GM23338 (cell line): ENCODE measurements at regions not wholly inside any gene's neighbourhood (a gene's known extent, or its start where the extent isn't known, plus 50 kb on each side); places are given as distances from the start of the nearest gene placed in this dataset.

Experiments used
- CREB1 ChIP-seq: fragments of 250-450 bp; sonication (Bioruptor Pico); IDR thresholded peaks from 2 replicates; pipeline ENCODE4 v1.5.0; 2020; ENCODE audit warnings: low read depth, mild to moderate bottlenecking, moderate library complexity
- ETS1 ChIP-seq: IDR thresholded peaks from 2 replicates; pipeline ENCODE4 v1.6.1; 2016; ENCODE audit warnings: antibody characterized with exemption
- EZH2 ChIP-seq: fragments of 200-600 bp; sonication (generic); IDR thresholded peaks from one replicate; pipeline ENCODE4 v1.8.0; 2017; ENCODE audit warnings: antibody characterized with exemption, mild to moderate bottlenecking, low read depth; ENCODE audit not compliant: unreplicated experiment
- EZH2phosphoT487 ChIP-seq: fragments of 200-600 bp; sonication (generic); IDR thresholded peaks from one replicate; pipeline ENCODE4 v1.8.1; 2018; ENCODE audit warnings: antibody characterized with exemption; ENCODE audit not compliant: unreplicated experiment
- JUNB ChIP-seq: IDR thresholded peaks from one replicate; pipeline ENCODE4 v1.6.1; 2016; ENCODE audit warnings: antibody characterized with exemption; ENCODE audit not compliant: unreplicated experiment
- POLR2AphosphoS5 ChIP-seq: IDR thresholded peaks from 2 replicates; pipeline ENCODE4 v1.6.1; 2016; ENCODE audit warnings: antibody characterized with exemption, low read depth
- STAT1 ChIP-seq: IDR thresholded peaks from one replicate; pipeline ENCODE4 v1.6.1; 2016; ENCODE audit warnings: antibody characterized with exemption; ENCODE audit not compliant: unreplicated experiment
- ZNF114 ChIP-seq: fragments of 250-450 bp; sonication (Bioruptor Pico); IDR thresholded peaks from 2 replicates; pipeline ENCODE4 v1.5.0; 2020; ENCODE audit warnings: mild to moderate bottlenecking, moderate library complexity
- ZNF331 ChIP-seq: fragments of 250-450 bp; sonication (Bioruptor Pico); IDR thresholded peaks from 2 replicates; pipeline ENCODE4 v1.5.0; 2020; ENCODE audit warnings: low read depth, mild to moderate bottlenecking, moderate library complexity
- ZNF462 ChIP-seq: fragments of 250-450 bp; sonication (Bioruptor Pico); IDR thresholded peaks from 2 replicates; pipeline ENCODE4 v1.5.0; 2020; ENCODE audit warnings: mild to moderate bottlenecking, moderate library complexity
- TF ChIP-seq, protein P1 (sequence below), 2 experiments: fragments of 200-600 bp in 1 of 2; sonication (generic) in 1 of 2; conservative IDR thresholded peaks; 2 replicates each; pipeline versions ENCODE4 v1.5.1 to v1.6.1; 2016 to 2017; ENCODE audit warnings: antibody characterized with exemption in 2 of 2, low read depth in 2 of 2, mild to moderate bottlenecking in 2 of 2, moderate library complexity in 1 of 2
- TF ChIP-seq, protein P2 (sequence below): IDR thresholded peaks from one replicate; pipeline ENCODE4 v1.6.1; 2018; ENCODE audit warnings: antibody characterized with exemption; ENCODE audit not compliant: unreplicated experiment

GRCh38 chr4:153109296-153109849 lies 94.9 kb upstream of the TRIM2 start:
- TF ChIP-seq, protein P1, sequence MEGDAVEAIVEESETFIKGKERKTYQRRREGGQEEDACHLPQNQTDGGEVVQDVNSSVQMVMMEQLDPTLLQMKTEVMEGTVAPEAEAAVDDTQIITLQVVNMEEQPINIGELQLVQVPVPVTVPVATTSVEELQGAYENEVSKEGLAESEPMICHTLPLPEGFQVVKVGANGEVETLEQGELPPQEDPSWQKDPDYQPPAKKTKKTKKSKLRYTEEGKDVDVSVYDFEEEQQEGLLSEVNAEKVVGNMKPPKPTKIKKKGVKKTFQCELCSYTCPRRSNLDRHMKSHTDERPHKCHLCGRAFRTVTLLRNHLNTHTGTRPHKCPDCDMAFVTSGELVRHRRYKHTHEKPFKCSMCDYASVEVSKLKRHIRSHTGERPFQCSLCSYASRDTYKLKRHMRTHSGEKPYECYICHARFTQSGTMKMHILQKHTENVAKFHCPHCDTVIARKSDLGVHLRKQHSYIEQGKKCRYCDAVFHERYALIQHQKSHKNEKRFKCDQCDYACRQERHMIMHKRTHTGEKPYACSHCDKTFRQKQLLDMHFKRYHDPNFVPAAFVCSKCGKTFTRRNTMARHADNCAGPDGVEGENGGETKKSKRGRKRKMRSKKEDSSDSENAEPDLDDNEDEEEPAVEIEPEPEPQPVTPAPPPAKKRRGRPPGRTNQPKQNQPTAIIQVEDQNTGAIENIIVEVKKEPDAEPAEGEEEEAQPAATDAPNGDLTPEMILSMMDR (conservative IDR thresholded peaks at IDR 0.05; ENCODE audit: low read depth in 2 of 2): no peak
- TF ChIP-seq ETS1 (no peak), EZH2 (no peak), CREB1 (CRISPR knock-in tag) (no peak), POLR2AphosphoS5 (no peak), JUNB (no peak), ZNF462 (CRISPR knock-in tag) (no peak), ZNF114 (CRISPR knock-in tag) (no peak), STAT1 (no peak), ZNF331 (CRISPR knock-in tag) (no peak), EZH2phosphoT487 (no peak)
- TF ChIP-seq, protein P2, sequence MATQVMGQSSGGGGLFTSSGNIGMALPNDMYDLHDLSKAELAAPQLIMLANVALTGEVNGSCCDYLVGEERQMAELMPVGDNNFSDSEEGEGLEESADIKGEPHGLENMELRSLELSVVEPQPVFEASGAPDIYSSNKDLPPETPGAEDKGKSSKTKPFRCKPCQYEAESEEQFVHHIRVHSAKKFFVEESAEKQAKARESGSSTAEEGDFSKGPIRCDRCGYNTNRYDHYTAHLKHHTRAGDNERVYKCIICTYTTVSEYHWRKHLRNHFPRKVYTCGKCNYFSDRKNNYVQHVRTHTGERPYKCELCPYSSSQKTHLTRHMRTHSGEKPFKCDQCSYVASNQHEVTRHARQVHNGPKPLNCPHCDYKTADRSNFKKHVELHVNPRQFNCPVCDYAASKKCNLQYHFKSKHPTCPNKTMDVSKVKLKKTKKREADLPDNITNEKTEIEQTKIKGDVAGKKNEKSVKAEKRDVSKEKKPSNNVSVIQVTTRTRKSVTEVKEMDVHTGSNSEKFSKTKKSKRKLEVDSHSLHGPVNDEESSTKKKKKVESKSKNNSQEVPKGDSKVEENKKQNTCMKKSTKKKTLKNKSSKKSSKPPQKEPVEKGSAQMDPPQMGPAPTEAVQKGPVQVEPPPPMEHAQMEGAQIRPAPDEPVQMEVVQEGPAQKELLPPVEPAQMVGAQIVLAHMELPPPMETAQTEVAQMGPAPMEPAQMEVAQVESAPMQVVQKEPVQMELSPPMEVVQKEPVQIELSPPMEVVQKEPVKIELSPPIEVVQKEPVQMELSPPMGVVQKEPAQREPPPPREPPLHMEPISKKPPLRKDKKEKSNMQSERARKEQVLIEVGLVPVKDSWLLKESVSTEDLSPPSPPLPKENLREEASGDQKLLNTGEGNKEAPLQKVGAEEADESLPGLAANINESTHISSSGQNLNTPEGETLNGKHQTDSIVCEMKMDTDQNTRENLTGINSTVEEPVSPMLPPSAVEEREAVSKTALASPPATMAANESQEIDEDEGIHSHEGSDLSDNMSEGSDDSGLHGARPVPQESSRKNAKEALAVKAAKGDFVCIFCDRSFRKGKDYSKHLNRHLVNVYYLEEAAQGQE: no peak
